DOHH2 (cell line): ENCODE measurements at regions not wholly inside any gene's neighbourhood (a gene's known extent, or its start where the extent isn't known, plus 50 kb on each side); places are given as distances from the start of the nearest gene placed in this dataset.

Source experiments
- H3F3A ChIP-seq: fragments of 200-600 bp; sonication (generic), shearing (Covaris generic); 2 replicates; pipeline ENCODE4 v1.6.0; 2016; ENCODE audit warnings: antibody characterized with exemption, mild to moderate bottlenecking; ENCODE audit not compliant: control insufficient read depth, insufficient read depth
- H3K27ac ChIP-seq: fragments of 200-600 bp; sonication (generic); 2 replicates; pipeline ENCODE4 v1.5.1; 2014; ENCODE audit warnings: low read depth, mild to moderate bottlenecking, low read length, moderate library complexity
- H3K27me3 ChIP-seq: fragments of 200-600 bp; sonication (generic); 2 replicates; pipeline ENCODE4 v1.6.1; 2014; ENCODE audit warnings: mild to moderate bottlenecking, low read length, mixed read lengths; ENCODE audit not compliant: control insufficient read depth
- H3K36me3 ChIP-seq: fragments of 200-600 bp; sonication (generic); 2 replicates; pipeline ENCODE4 v1.6.1; 2014; ENCODE audit warnings: mild to moderate bottlenecking, low read length, moderate library complexity, mixed read lengths; ENCODE audit not compliant: control insufficient read depth
- H3K4me1 ChIP-seq: fragments of 200-600 bp; sonication (generic); 2 replicates; pipeline ENCODE4 v1.6.1; 2014; ENCODE audit warnings: mild to moderate bottlenecking, low read length, mixed read lengths; ENCODE audit not compliant: control insufficient read depth
- H3K4me2 ChIP-seq: fragments of 200-600 bp; sonication (generic); 2 replicates; pipeline ENCODE4 v1.6.0; 2014; ENCODE audit warnings: mild to moderate bottlenecking, low read length, moderate library complexity
- H3K4me3 ChIP-seq: fragments of 200-600 bp; sonication (generic); 2 replicates; pipeline ENCODE4 v1.5.1; 2014; ENCODE audit warnings: mild to moderate bottlenecking, low read length, mixed read lengths
- H3K79me2 ChIP-seq: fragments of 200-600 bp; sonication (generic); 2 replicates; pipeline ENCODE4 v1.6.1; 2014; ENCODE audit warnings: mild to moderate bottlenecking, low read length, mixed read lengths; ENCODE audit not compliant: control insufficient read depth
- H3K9me2 ChIP-seq: fragments of 200-600 bp; sonication (generic); replicated peaks from 2 replicates; pipeline ENCODE4 v1.6.1; 2014; ENCODE audit warnings: mild to moderate bottlenecking, low read length, mixed read lengths; ENCODE audit not compliant: control insufficient read depth
- H3K9me3 ChIP-seq: fragments of 200-600 bp; sonication (generic); 2 replicates; pipeline ENCODE4 v1.6.1; 2014; ENCODE audit warnings: antibody characterized with exemption, low read length, mixed read lengths; ENCODE audit not compliant: control insufficient read depth, insufficient read depth
- H4K20me1 ChIP-seq: fragments of 200-600 bp; sonication (generic); 2 replicates; pipeline ENCODE4 v1.6.0; 2014; ENCODE audit warnings: low read depth, mild to moderate bottlenecking, antibody characterized with exemption, low read length, moderate library complexity; ENCODE audit not compliant: control insufficient read depth, insufficient read depth
- EZH2phosphoT487 ChIP-seq: fragments of 200-600 bp; sonication (generic); IDR thresholded peaks from 2 replicates; pipeline ENCODE4 v1.6.1; 2017; ENCODE audit warnings: borderline replicate concordance, mild to moderate bottlenecking, antibody characterized with exemption, low read length, moderate library complexity, mixed read lengths
- TF ChIP-seq, protein P1 (sequence below): fragments of 200-600 bp; sonication (generic); IDR thresholded peaks from one replicate; pipeline ENCODE4 v1.5.1; 2014; ENCODE audit warnings: antibody characterized with exemption, mild to moderate bottlenecking, low read depth, low read length; ENCODE audit not compliant: poor library complexity, severe bottlenecking

GRCh38 chr2:103734911-103735310, 973.1 kb downstream of the TMEM182 start:
- no peaks in the 10 kb centered on the region for H3F3A ChIP-seq
- TF ChIP-seq EZH2phosphoT487 = no peak
- TF ChIP-seq, protein P1, sequence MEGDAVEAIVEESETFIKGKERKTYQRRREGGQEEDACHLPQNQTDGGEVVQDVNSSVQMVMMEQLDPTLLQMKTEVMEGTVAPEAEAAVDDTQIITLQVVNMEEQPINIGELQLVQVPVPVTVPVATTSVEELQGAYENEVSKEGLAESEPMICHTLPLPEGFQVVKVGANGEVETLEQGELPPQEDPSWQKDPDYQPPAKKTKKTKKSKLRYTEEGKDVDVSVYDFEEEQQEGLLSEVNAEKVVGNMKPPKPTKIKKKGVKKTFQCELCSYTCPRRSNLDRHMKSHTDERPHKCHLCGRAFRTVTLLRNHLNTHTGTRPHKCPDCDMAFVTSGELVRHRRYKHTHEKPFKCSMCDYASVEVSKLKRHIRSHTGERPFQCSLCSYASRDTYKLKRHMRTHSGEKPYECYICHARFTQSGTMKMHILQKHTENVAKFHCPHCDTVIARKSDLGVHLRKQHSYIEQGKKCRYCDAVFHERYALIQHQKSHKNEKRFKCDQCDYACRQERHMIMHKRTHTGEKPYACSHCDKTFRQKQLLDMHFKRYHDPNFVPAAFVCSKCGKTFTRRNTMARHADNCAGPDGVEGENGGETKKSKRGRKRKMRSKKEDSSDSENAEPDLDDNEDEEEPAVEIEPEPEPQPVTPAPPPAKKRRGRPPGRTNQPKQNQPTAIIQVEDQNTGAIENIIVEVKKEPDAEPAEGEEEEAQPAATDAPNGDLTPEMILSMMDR = no peak
- H3K79me2 ChIP-seq = no peaks in the 10 kb centered on the region
- no peaks in the 10 kb centered on the region for H3K36me3 ChIP-seq
- H3K4me3 ChIP-seq = no peak overlapping the region
- peaks cover 3% of the 10 kb centered on the region; the same call in 1 of the 2 replicates for H3K9me3 ChIP-seq
- H3K27me3 ChIP-seq = no peaks in the 10 kb centered on the region
- H3K27ac ChIP-seq = no peak overlapping the region
- no peak overlapping the region for H3K4me2 ChIP-seq
- H4K20me1 ChIP-seq = no peaks in the 10 kb centered on the region
- H3K9me2 ChIP-seq = no peaks in the 10 kb centered on the region
- no peaks in the 10 kb centered on the region for H3K4me1 ChIP-seq

GRCh38 chr2:103738108-103738507, 976.3 kb downstream of the TMEM182 start:
- Histone ChIP-seq H3K27me3 (no peaks in the 10 kb centered on the region), H3K4me2 (no peak overlapping the region), H3F3A (no peaks in the 10 kb centered on the region), H3K9me2 (no peaks in the 10 kb centered on the region), H4K20me1 (no peaks in the 10 kb centered on the region), H3K79me2 (no peaks in the 10 kb centered on the region), H3K36me3 (no peaks in the 10 kb centered on the region), H3K27ac (no peak overlapping the region), H3K9me3 (peaks cover 3% of the 10 kb centered on the region; the same call in 1 of the 2 replicates), H3K4me3 (no peak overlapping the region), H3K4me1 (no peaks in the 10 kb centered on the region)
- TF ChIP-seq EZH2phosphoT487 = no peak
- TF ChIP-seq, protein P1 = no peak

- no peak overlapping the region for H3K4me2 ChIP-seq
- H3K9me3 ChIP-seq = peaks cover 3% of the 10 kb centered on the region; the same call in 1 of the 2 replicates
- no peaks in the 10 kb centered on the region for H3K79me2 ChIP-seq
- H4K20me1 ChIP-seq = no peaks in the 10 kb centered on the region
- no peaks in the 10 kb centered on the region for H3F3A ChIP-seq
- no peak overlapping the region for H3K4me3 ChIP-seq
- H3K27ac ChIP-seq = no peak overlapping the region
- no peaks in the 10 kb centered on the region for H3K9me2 ChIP-seq
- no peak for TF ChIP-seq EZH2phosphoT487
- TF ChIP-seq, protein P1 = no peak
- no peaks in the 10 kb centered on the region for H3K27me3 ChIP-seq
- H3K4me1 ChIP-seq = no peaks in the 10 kb centered on the region
- no peaks in the 10 kb centered on the region for H3K36me3 ChIP-seq
These were observed 976.8 kb downstream of the TMEM182 start for GRCh38 chr2:103738606-103739005.

GRCh38 chr2:103739186-103739585, 977.4 kb downstream of the TMEM182 start:
- H3K4me3 ChIP-seq = no peak overlapping the region
- H3K4me1 ChIP-seq = no peaks in the 10 kb centered on the region
- no peaks in the 10 kb centered on the region for H3K36me3 ChIP-seq
- H3K79me2 ChIP-seq = no peaks in the 10 kb centered on the region
- no peaks in the 10 kb centered on the region for H4K20me1 ChIP-seq
- TF ChIP-seq, protein P1 = no peak
- no peak for TF ChIP-seq EZH2phosphoT487
- no peaks in the 10 kb centered on the region for H3F3A ChIP-seq
- no peaks in the 10 kb centered on the region for H3K9me2 ChIP-seq
- peaks cover 3% of the 10 kb centered on the region; the same call in 1 of the 2 replicates for H3K9me3 ChIP-seq
- H3K27me3 ChIP-seq = no peaks in the 10 kb centered on the region
- no peak overlapping the region for H3K27ac ChIP-seq
- H3K4me2 ChIP-seq = no peak overlapping the region
